DMS53 (cell line): ENCODE measurements at regions not wholly inside any gene's neighbourhood (a gene's known extent, or its start where the extent isn't known, plus 50 kb on each side); places are given as distances from the start of the nearest gene placed in this dataset.

Experiments used
- DNase-seq: peaks from one replicate; lab custom pipeline; 2025; lab: John Stamatoyannopoulos, UW

- no peak for DNase-seq
Measured at GRCh38 chr1:162966613-162967012, 102.5 kb upstream of the RGS4 start.

GRCh38 chr1:162964901-162965300 lies 103.9 kb upstream of the CCDC190 start:
- DNase-seq, result no peak

GRCh38 chr1:162956922-162957321 lies 95.9 kb upstream of the CCDC190 start:
- no peak for DNase-seq

GRCh38 chr1:162954824-162955223 lies 93.8 kb upstream of the CCDC190 start:
- no peak for DNase-seq

- no peak for DNase-seq
Measured at GRCh38 chr1:162952956-162953355, 92.0 kb upstream of the CCDC190 start.

- DNase-seq, result peak; percentile 14
Measured at GRCh38 chr1:162951553-162952315, 90.8 kb upstream of the CCDC190 start.

GRCh38 chr1:162950187-162950586 lies 89.2 kb upstream of the CCDC190 start:
- DNase-seq, result no peak

- no peak for DNase-seq
Measured at GRCh38 chr1:162946701-162947100, 85.7 kb upstream of the CCDC190 start.

- DNase-seq, result no peak
Measured at GRCh38 chr1:162944974-162945674, 84.1 kb upstream of the CCDC190 start.

GRCh38 chr1:162943622-162944021 lies 82.6 kb upstream of the CCDC190 start:
- DNase-seq, result no peak

- DNase-seq, result no peak
Measured at GRCh38 chr1:162942916-162943559, 82.1 kb upstream of the CCDC190 start.

- no peak for DNase-seq
Measured at GRCh38 chr1:162941024-162941423, 80.0 kb upstream of the CCDC190 start.

- no peak for DNase-seq
Measured at GRCh38 chr1:162939035-162939434, 78.1 kb upstream of the CCDC190 start.

GRCh38 chr1:162937716-162938395 lies 76.9 kb upstream of the CCDC190 start:
- DNase-seq, result no peak

- no peak for DNase-seq
Measured at GRCh38 chr1:162930976-162931560, 70.1 kb upstream of the CCDC190 start.

GRCh38 chr1:162930532-162930931 lies 69.6 kb upstream of the CCDC190 start:
- no peak for DNase-seq

GRCh38 chr1:162929177-162929576 lies 68.2 kb upstream of the CCDC190 start:
- DNase-seq, result no peak

GRCh38 chr1:162928141-162928540 lies 67.2 kb upstream of the CCDC190 start:
- no peak for DNase-seq

- DNase-seq, result peak; percentile 55
Measured at GRCh38 chr1:162927421-162927820, 66.4 kb upstream of the CCDC190 start.

GRCh38 chr1:162926906-162927305 lies 65.9 kb upstream of the CCDC190 start:
- peak; percentile 41 for DNase-seq

- DNase-seq, result no peak
Measured at GRCh38 chr1:162924179-162924578, 63.2 kb upstream of the CCDC190 start.

- DNase-seq, result no peak
Measured at GRCh38 chr1:162922201-162922600, 61.2 kb upstream of the CCDC190 start.
